ENCODE measurements at regions not wholly inside any gene's neighbourhood (a gene's known extent, or its start where the extent isn't known, plus 50 kb on each side); places are given as distances from the start of the nearest gene placed in this dataset.

DNA sequence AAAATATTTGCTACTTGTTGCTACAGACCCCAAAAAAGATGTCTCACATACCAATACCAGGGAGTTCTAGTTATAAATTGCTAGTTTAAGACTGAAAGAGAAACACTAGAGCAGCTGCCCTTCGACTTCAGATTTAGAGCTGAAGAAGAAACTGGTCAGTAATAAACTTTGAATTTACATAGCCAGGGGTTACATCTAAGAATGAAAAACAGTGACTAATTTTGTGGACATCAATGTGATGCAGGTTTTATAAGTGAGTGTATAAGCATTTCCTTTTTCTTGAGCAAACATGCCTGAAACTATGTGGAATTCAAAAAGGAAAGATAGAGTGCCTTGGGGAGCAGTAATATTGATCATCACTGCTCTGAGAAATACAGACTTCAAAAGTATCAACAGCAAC lies 724.9 kb upstream of the MIR17HG start:
- no peak overlapping the region for H3K9ac ChIP-seq (ENCODE audit: low read depth in 1 of 2, low read length in 2 of 2)
- peaks cover 0 to 3% (median 0%) of the 10 kb centered on the region in 4 donors for H3K27me3 ChIP-seq (ENCODE audit: control insufficient read depth in 4 of 4, insufficient read depth in 4 of 4, low read length in 3 of 4)
- no peak for DNase-seq (ENCODE audit: low spot score)
- H3K36me3 ChIP-seq (ENCODE audit: control insufficient read depth in 4 of 4, insufficient read depth in 3 of 4, low read depth in 1 of 4, low read length in 3 of 4), result no peaks in the 10 kb centered on the region
- WGBS, result 51% methylated on average over 1 of the region's 1 CpG
- TF ChIP-seq GABPA (IDR thresholded peaks at IDR 0.05 in 1 of 2, conservative IDR thresholded peaks at IDR 0.05 in 1 of 2), result no peak
- TF ChIP-seq, protein P1, sequence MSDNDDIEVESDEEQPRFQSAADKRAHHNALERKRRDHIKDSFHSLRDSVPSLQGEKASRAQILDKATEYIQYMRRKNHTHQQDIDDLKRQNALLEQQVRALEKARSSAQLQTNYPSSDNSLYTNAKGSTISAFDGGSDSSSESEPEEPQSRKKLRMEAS (IDR thresholded peaks at IDR 0.05), result no peak
- TF ChIP-seq, protein P2, sequence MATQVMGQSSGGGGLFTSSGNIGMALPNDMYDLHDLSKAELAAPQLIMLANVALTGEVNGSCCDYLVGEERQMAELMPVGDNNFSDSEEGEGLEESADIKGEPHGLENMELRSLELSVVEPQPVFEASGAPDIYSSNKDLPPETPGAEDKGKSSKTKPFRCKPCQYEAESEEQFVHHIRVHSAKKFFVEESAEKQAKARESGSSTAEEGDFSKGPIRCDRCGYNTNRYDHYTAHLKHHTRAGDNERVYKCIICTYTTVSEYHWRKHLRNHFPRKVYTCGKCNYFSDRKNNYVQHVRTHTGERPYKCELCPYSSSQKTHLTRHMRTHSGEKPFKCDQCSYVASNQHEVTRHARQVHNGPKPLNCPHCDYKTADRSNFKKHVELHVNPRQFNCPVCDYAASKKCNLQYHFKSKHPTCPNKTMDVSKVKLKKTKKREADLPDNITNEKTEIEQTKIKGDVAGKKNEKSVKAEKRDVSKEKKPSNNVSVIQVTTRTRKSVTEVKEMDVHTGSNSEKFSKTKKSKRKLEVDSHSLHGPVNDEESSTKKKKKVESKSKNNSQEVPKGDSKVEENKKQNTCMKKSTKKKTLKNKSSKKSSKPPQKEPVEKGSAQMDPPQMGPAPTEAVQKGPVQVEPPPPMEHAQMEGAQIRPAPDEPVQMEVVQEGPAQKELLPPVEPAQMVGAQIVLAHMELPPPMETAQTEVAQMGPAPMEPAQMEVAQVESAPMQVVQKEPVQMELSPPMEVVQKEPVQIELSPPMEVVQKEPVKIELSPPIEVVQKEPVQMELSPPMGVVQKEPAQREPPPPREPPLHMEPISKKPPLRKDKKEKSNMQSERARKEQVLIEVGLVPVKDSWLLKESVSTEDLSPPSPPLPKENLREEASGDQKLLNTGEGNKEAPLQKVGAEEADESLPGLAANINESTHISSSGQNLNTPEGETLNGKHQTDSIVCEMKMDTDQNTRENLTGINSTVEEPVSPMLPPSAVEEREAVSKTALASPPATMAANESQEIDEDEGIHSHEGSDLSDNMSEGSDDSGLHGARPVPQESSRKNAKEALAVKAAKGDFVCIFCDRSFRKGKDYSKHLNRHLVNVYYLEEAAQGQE (IDR thresholded peaks at IDR 0.05), result no peak
- no peak for TF ChIP-seq HNF4A (conservative IDR thresholded peaks at IDR 0.05)
- TF ChIP-seq, protein P3, sequence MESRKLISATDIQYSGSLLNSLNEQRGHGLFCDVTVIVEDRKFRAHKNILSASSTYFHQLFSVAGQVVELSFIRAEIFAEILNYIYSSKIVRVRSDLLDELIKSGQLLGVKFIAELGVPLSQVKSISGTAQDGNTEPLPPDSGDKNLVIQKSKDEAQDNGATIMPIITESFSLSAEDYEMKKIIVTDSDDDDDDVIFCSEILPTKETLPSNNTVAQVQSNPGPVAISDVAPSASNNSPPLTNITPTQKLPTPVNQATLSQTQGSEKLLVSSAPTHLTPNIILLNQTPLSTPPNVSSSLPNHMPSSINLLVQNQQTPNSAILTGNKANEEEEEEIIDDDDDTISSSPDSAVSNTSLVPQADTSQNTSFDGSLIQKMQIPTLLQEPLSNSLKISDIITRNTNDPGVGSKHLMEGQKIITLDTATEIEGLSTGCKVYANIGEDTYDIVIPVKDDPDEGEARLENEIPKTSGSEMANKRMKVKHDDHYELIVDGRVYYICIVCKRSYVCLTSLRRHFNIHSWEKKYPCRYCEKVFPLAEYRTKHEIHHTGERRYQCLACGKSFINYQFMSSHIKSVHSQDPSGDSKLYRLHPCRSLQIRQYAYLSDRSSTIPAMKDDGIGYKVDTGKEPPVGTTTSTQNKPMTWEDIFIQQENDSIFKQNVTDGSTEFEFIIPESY (IDR thresholded peaks at IDR 0.05), result no peak
- TF ChIP-seq SP1 (IDR thresholded peaks at IDR 0.05), result no peak
- no peak for TF ChIP-seq RAD21 (IDR thresholded peaks at IDR 0.05)
- TF ChIP-seq YY1 (IDR thresholded peaks at IDR 0.05), result no peak
- TF ChIP-seq, protein P4, sequence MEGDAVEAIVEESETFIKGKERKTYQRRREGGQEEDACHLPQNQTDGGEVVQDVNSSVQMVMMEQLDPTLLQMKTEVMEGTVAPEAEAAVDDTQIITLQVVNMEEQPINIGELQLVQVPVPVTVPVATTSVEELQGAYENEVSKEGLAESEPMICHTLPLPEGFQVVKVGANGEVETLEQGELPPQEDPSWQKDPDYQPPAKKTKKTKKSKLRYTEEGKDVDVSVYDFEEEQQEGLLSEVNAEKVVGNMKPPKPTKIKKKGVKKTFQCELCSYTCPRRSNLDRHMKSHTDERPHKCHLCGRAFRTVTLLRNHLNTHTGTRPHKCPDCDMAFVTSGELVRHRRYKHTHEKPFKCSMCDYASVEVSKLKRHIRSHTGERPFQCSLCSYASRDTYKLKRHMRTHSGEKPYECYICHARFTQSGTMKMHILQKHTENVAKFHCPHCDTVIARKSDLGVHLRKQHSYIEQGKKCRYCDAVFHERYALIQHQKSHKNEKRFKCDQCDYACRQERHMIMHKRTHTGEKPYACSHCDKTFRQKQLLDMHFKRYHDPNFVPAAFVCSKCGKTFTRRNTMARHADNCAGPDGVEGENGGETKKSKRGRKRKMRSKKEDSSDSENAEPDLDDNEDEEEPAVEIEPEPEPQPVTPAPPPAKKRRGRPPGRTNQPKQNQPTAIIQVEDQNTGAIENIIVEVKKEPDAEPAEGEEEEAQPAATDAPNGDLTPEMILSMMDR (IDR thresholded peaks at IDR 0.05; ENCODE audit: low read depth, low read length, missing input control), result no peak
- TF ChIP-seq FOXA2 (IDR thresholded peaks at IDR 0.05), result no peak
- no peak for TF ChIP-seq RXRA (IDR thresholded peaks at IDR 0.05)
- TF ChIP-seq JUND (IDR thresholded peaks at IDR 0.05), result no peak
- TF ChIP-seq FOXA1 (IDR thresholded peaks at IDR 0.05), result no peak
- TF ChIP-seq NR2F2 (IDR thresholded peaks at IDR 0.05), result no peak
- no peak for TF ChIP-seq HNF4G (IDR thresholded peaks at IDR 0.05)
- TF ChIP-seq, protein P5, sequence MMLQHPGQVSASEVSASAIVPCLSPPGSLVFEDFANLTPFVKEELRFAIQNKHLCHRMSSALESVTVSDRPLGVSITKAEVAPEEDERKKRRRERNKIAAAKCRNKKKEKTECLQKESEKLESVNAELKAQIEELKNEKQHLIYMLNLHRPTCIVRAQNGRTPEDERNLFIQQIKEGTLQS (IDR thresholded peaks at IDR 0.05), result no peak
- TF ChIP-seq TAF1 (conservative IDR thresholded peaks at IDR 0.05), result no peak
- TF ChIP-seq EGR1 (IDR thresholded peaks at IDR 0.05; ENCODE audit: low read depth in 2 of 2), result no peak
- H3K9me3 ChIP-seq (ENCODE audit: control insufficient read depth in 4 of 4, low read length in 3 of 4), result no peaks in the 10 kb centered on the region
- H3K4me1 ChIP-seq (ENCODE audit: control insufficient read depth in 4 of 4, insufficient read depth in 4 of 4, low read length in 3 of 4), result no peaks in the 10 kb centered on the region
- H3K4me3 ChIP-seq (ENCODE audit: low read depth in 1 of 3, low read length in 3 of 3), result no peak overlapping the region
- no peak overlapping the region for H3K27ac ChIP-seq (ENCODE audit: low read depth in 1 of 2, low read length in 2 of 2)

Data from liver (tissue), 8 donors.